ENCODE measurements at regions not wholly inside any gene's neighbourhood (a gene's known extent, or its start where the extent isn't known, plus 50 kb on each side); places are given as distances from the start of the nearest gene placed in this dataset.
"Not testable (repeated sequence)": the region's sequence is repeated elsewhere in the genome, so short reads cannot be mapped to it uniquely, and the experiment has no call there.

DNA sequence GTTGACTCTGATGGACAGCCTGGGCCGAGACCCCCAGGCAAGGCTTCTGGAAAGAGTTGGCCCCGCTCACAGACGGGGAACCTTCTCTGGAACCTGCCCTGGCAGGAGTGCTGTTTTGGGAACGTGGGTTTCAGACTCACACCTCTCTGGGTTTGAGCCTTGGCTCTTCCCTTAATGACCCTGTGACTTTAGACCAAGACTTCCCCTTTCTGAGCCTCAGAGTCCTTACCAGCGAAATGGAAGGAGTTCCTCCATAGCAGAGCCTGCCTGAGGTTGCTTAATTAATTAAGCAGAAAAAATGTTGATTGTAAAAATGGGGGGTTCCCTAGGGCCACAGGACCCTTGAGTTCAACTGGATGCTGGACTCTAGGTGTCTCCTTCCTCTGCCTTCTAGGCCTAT lies 408.2 kb downstream of the SEC14L1 start:
- DNase-seq (ENCODE audit: low read depth) = no peak

DNA sequence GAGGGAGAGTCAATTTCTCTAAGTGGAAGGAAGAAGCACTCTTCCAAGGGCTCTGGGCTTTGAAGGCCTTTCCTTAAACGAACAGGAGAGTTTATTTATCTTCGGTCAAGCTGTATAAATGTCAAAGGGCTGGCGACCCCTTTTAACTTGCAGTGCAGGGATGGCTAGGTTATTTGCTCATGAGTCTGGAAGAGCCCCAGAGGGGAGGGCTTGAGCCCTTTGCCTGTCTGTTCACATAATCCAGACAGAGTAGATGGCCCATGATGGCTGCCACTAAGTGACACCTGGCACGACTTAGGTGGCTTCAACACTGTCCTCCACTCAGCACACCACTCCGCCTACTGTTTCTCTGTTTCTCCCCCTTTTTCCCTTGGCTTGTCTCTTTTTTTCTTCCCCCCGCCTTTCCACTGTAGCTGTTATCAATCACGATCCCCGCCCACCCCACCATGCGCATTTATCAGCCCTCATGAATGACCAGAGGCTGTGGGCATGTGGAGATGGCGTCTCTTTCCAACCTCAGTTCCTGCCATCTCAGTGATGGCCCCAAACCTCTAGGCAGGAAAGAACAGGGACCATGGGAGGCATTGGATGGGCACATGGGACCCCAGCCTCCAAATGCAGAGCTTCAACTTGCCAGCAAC lies 408.7 kb upstream of the TNRC6C start:
- no peak for DNase-seq (ENCODE audit: low read depth)

DNA sequence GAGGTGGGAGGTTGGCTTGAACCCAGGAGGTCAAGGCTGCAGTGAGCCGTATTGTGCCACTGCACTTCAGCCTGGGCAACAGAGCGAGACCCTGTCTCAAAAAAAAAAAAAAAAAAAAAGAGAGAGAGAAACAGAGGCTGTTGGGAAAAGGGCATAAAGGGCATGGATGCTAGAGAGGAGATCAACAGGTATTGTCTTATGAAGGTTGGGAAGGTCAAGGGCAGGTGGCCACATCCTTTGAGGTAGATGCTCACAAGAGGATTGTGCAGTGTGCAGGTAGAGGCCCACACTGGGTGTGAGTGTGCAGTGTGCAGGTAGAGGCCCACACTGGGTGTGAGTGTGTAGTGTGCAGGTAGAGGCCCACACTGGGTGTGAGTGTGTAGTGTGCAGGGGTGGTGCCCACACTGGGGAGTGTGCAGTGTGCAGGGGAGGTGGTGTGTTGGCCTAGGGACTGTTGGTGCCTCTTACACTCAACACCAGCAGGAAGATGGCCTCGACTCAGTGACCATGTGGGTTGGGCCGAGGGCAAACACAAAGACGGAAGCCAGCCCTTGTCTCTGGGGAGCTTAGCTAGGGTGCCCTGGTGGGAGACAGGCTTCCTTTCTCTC lies 404.9 kb upstream of the TNRC6C start:
- no peak for DNase-seq (ENCODE audit: low read depth)

DNA sequence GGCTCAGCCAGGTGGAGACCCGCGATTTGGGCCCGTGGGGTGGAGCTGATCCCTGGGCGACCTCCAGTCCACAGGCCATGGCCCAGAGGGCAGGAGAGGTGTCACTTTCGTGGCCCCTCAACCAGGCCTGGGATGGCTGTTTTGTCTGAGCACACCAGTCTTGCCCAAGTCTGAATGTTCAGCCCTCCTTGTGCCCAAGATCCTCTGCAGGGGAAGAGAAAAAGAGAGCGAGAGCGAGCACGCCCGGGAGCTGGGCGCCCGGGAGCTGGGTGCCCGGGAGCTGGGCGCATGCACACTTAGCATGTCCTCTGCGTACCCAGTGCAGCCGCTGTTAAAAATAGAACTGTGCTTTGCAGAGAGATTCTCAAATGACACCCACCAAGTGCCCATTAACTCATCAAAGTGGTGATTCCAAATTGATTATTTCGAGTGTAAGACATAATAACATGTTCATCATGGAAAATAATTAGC lies 403.3 kb upstream of the TNRC6C start:
- no peak for DNase-seq (ENCODE audit: low read depth)

DNA sequence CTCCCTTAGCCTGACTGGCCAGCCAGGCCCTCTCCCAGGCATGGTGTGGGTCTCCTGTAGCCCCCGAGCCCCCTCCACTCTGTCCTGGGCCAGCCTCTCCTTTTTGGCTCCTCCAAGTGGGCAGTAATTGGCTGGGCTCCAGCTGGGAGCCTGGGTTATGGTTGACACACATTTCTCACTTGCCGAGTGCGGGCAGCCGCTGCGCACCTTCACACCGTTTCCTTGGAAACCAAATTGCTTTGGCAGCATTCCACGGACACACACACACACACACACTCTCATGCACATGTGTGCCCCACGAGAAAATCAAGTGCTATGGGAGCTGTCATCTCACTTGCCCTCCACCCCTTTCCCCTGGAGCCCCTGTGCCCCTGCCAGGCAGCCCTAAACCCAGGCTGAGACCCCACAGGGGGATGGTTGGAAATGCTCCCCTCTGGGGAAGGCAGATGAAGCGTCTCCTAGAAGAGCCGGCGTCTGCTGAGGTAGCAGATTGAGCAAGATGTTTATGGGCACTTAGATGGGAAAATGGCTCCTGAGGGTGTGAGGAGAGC lies 402.7 kb upstream of the TNRC6C start:
- no peak for DNase-seq (ENCODE audit: low read depth)

DNA sequence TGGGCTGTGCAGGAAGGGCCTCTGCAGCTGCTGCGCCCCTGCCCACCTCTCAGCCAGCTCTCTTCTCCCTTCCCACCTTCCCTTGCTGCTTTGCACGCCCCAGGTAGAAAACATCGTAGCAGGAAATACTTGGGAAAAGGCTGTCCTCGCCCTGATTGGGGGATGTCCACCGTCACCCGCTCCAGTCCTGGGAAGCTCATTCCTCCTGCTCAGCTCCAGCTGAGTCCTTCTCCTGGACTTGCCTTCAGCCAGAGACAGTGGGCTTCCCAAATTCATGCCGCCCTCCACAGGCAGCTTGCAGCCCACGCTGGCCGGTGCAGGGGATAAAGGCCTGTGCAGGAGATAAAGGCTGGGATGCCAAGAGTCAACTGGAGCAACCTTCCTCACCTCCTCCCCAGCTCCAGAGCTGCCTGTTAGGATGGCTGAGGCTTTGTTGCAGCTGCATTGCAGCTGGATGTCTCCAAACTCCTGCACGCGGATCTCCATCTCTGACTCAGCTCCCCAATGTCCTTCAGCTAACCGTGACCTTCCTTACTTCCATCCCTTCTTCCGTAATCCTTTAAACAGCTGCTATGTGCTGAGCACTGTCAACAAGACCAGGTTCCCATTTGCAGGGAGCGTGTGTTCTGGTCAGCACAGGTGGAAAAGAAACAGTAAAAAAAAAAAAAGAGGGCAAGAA lies 402.0 kb upstream of the TNRC6C start:
- no peak for DNase-seq (ENCODE audit: low read depth)

DNA sequence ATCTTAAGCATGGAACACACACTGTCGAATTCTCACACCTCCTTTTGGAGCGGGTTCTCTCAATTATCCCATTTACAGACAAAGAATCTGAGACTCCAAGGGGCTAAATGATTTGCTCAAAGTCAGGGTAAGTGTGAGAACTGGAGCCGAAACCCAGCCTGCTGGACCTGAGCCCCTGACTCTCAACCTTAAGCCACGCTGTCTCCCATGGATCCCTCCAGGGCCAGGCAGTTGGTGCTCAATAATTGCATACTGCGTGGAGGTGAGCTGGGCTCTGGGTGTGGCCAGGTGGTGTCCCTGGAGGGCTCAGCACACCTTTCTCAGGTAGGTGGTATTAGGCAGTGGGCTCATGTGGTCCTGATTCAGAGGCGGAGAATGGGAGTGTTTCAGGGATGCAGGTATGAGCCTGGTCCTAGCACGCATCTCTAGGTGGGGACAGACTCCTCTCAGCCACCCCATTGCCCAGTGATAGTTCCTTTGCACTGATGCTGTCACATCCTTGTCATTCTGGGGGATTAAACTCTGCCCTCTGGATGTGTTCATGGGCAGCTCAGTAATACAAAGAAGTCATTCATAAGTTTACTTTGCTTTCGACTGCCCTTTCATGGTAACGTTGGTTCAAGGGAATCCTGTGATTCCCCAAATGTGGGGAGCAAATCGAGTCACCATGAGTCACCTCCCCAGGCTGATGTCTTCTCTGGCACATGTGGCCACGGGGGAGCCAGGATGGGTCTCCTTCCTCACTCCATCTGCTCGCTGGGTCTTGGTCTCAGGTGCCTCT lies 399.5 kb upstream of the TNRC6C start:
- no peak for DNase-seq (ENCODE audit: low read depth)

DNA sequence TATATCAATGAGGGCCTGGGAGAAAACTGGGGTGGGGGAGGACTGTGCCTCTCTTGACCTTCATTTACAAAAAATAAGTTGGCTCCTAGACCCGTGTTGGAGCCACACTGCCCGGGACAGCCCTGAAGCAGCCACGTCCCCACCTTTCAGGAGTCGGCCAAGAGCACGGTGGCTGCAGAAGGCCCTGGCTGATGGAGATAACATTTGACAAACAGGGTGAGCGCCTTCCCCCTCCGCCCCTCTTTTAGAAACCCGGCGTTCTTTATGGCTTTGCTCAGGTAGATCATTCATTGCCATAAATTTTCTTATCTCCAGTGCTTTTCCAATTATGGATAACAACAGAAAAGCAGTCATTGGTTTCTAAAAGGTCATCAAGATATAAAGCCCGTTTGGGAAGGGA lies 398.1 kb upstream of the TNRC6C start:
- DNase-seq (ENCODE audit: low read depth) = no peak

DNA sequence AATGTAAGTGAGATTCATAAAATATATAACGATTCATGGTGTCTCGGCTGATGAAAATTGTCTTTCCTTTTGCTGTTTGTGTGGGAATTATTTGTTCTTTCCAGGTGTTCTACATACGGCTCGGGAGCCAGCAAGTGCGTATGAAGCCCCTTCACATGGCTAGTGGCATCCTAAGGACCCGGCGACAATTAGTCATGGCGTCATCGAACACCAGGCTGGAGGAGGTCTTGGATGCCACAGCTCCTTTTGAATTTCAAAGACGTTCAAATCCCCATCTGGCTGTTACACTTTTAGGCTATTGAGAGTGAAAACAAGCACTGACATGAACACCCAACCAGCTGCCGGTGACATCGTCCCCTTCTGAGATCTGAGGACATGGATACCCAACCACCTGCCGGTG lies 397.7 kb upstream of the TNRC6C start:
- no peak for DNase-seq (ENCODE audit: low read depth)

DNA sequence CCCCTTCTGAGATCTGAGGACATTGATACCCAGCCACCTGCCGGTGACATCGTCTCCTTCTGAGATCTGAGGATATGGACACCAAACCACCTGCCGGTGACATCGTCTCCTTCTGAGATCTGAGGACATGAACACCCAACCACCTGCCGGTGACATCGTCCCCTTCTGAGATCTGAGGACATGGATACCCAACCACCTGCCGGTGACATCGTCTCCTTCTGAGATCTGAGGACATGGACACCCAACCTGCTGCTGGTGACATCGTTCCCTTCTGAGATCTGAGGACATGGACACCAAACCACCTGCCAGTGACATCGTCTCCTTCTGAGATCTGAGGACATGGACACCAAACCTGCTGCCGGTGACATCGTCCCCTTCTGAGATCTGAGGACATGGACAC lies 396.1 kb upstream of the TNRC6C start:
- not testable (repeated sequence) for DNase-seq (ENCODE audit: low read depth)

DNA sequence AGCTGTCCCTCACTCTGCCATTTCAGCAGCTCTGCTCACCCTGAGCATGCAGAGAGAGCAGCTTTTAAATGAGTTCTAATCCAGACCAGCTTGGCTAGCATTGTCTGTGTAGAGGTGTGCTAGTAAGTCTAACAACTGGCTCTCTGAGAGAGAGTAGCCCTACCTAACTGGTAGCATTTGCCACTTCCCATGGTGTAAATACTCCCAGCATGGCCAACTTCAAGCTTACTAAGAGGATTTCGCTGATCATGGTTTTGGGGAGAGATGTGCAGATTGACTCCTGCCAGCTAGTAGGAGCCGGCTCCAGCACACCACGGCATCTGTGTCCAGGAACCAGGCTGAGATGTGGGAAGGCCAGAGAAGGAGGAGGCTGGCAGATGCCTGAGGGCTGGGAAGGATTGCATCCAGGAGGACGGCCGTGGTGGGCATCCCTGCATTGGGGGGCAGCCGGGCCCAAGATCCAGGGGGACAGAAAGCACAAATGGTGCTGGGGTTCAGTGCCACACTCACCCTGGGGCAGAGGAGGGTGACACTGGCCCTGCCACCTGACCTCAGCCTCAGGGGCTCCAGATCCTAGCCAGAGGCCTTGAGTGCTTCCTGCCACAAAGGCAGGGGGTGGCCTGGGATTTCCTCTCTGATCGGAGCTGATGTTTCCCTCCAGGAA lies 394.9 kb upstream of the TNRC6C start:
- DNase-seq (ENCODE audit: low read depth) = no peak

DNA sequence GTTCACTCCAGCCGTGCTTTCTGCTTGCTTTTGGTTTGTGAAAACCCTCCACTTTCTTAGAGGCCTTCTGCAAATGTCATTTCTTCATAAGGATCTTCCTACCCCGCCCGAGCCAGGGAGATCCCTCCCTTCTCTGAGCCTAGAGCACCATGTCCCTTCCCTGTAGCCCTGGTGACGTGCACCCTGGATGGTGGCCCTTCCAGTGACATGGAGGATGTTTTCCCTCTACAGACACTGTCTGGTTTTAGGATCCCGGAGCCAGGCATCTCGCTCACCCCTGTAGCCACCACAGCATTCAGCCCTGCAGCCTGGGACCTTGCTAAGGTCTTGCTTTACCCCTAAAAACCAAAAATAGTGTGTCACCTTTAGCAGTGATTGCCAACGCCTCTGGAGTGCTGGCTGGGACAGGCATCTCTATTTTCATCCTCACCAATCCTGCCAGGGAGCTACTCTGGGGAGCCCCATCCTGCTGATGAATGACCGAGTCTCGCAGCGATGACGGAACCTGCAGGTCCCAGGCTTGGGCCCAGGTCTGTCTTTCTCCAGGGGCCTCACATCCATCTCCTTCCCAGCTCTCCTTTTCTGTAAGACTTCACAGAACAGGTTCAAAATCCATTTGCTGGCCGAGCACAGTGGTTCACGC lies 394.1 kb upstream of the TNRC6C start:
- no peak for DNase-seq (ENCODE audit: low read depth)

DNA sequence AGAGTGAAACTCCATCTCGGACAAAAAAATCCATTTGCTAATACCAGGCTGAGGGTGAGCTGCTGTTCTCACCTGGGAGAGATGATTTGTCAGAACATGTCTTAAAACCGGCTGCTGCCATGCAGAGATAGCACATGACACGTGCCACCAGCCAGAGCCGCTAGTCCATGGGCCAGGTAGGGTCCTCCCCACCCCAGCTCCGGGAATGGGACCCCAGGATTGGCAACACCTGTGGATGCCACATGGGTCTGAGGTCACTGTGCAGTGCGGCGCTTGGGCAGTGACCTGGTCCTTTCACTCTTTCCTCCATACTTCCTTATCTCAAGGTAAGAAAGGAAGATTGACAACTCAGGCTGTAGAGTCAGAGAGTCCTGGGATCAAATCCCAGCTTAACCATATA lies 393.3 kb upstream of the TNRC6C start:
- DNase-seq (ENCODE audit: low read depth) = no peak

DNA sequence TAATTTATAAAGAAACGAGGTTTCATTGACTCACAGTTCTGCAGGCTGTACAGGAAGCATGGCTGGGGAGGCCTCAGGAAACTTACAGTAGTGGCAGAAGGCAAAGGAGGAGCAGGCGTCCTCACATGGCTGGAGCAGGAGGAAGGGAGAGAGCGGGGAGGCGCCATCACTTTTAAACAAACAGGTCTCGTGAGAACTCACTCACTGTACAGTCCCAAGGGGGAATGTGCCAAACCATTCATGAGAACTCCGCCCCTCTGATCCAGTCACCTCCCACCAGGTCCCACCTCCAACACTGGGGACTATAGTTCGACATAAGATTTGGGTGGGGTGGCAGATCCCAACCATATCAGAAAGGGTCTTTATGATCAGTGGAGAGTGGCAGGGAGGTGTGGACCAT lies 392.4 kb upstream of the TNRC6C start:
- DNase-seq (ENCODE audit: low read depth) = no peak

DNA sequence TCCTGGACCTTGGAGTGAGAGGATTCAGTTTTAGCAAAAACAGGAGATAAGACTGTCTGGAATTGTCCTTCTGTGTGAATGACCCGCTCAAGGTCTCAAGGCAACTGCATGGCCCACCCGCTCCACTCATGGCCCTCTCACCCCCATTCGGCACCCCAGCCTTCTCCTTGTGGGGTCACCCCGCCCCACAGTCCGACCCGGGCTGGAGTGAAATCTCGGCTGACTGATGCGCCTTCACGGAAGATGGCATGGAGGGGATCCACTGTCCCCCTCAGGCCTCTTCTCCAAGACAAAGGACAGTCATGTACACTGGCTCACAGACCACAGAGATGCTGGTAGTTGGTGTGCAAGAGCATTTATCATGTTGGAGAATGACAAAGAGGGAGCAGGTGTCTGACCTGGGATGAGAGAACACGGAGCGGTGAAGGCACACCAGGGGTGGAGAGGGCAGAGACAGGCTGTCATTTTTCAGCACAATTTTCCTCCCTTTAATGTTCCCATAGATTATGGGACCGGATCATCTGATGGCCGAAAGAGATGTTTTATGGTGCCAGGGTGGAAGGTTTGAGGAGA lies 391.9 kb upstream of the TNRC6C start:
- DNase-seq (ENCODE audit: low read depth) = no peak

DNA sequence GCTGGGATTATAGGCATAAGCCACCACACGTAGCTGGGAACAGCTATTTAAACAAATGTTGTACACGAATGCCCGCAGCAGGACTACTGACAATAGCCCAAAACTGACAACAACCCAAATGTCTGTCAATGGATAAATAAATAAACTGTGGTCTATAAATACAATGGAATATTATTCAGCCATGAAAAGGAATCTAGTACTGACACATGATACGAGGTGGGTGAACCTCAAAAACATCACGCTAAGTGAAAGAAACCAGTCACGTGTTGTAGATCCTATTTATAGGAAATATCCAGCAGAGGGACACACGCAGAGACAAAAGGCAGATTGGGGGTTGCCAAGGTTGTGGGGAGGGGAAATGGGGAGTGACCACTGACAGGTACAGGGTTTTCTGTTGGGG lies 390.0 kb upstream of the TNRC6C start:
- no peak for DNase-seq (ENCODE audit: low read depth)

DNA sequence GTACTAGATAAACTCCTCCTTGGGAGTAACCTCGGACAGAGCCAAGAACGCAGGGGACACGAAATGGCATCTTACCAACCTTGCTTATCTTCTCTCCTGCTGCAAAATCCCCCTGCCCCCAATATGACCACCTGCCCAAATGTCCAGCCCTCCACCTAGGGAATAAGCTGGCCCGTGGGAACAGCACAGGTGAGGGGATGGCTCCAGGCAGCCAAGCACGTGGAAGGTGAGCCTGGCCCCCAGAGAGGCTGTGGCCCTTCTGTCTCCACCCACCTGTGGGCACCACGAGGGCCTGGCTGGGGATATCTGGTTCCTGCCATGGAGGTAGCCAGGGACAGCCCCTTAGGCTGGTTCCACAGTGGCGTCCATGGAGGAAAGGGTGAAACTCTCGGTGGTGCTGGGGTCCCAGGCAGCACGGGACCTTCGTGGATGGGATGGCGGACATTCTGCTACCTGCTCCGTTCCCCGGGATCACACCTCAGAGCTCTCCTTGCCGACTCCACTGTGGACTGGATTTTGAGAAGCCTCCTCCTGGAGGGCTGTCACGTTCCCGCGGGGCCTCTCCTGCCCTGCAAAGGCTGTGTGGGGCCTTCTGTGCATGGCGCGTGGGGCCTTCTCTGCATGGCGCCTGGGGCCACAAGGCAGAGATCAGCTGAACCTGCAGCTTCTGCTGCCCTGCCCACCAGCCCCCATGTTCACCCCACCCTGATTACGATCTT lies 388.5 kb upstream of the TNRC6C start:
- DNase-seq (ENCODE audit: low read depth) = no peak

DNA sequence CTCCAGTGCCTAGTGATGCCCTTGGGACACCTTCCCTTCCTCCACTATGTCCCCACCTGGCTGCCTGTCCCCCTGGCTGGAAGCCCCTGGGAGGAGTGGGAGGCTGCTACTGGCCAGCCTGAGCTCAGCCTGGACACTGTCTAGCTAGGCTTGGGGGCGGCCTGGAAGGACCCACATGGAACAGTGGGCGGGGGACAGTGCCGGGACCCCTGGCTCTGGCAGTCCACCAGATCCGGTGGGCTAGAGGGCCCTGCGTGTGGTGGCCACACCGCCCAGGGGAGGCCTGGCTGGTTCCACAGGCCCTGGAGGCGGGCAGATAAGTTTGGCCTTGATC lies 388.0 kb upstream of the TNRC6C start:
- no peak for DNase-seq (ENCODE audit: low read depth)

DNA sequence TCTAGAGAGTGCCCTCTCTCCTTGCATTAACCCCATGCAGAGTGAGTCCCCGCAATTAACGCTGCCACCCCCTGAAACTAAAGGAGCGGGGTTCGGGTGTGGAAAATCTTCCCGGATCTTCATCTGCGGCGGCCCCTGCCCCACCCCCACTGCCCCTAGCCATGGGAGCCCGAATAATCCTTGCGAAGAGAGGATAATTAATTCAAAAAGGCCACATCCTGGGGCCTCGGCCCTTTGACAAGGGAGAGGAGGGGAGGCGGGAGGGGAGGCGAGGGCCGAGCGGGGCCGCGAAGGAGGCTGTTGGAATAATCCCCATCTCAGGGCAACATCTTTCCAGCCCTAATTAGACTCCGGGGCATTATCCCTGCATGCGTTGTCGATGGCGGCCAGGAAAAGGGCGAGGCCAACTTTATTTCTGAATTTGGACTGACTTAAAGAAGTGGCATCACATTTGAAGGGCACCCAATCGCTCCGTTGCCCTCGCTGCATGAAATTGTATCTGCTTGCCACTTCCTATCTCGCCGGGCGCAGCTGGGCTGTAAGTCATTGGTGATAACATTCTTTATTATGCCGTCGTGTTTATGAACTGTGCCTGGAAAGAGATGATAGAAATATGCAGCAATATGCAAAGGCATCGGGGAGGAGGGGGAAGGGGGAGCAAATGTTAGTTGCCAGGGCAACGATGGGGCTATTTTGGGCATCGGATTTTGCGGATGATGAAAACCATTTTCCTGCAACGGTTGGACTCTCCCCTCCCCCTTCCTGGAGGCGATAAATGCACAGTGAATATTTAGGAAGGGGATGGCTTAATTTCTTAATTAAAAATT lies 387.1 kb upstream of the TNRC6C start:
- no peak for DNase-seq (ENCODE audit: low read depth)

All from HS-5 (cell line).